Iris pigment epithelial cell (primary cell): ENCODE measurements at regions not wholly inside any gene's neighbourhood (a gene's known extent, or its start where the extent isn't known, plus 50 kb on each side); places are given as distances from the start of the nearest gene placed in this dataset.
A peak's percentile ranks its signal among the peaks of the same experiment; 100 is the strongest.

Experiments used
- DNase-seq: peaks from one replicate; pipeline ENCODE4 v3.0.0-alpha.2; 2011; ENCODE audit warnings: low read depth

GRCh38 chr12:75599061-75599460 is 87.7 kb upstream of the KRR1 start:
- no peak for DNase-seq

GRCh38 chr12:75596406-75596805 is 85.0 kb upstream of the KRR1 start:
- DNase-seq = no peak

- no peak for DNase-seq
Observed at GRCh38 chr12:75592638-75593335, 81.4 kb upstream of the KRR1 start.

- no peak for DNase-seq
Observed at GRCh38 chr12:75592086-75592485, 80.7 kb upstream of the KRR1 start.

- DNase-seq = peak; percentile 22
Observed at GRCh38 chr12:75591628-75592027, 80.2 kb upstream of the KRR1 start.

GRCh38 chr12:75589801-75590200 is 78.4 kb upstream of the KRR1 start:
- DNase-seq = no peak

- peak; percentile 34 for DNase-seq
Observed at GRCh38 chr12:75587340-75588106, 76.1 kb upstream of the KRR1 start.

GRCh38 chr12:75585330-75585729 is 73.9 kb upstream of the KRR1 start:
- peak; percentile 85 for DNase-seq

GRCh38 chr12:75583355-75583754 is 71.9 kb upstream of the KRR1 start:
- no peak for DNase-seq

- DNase-seq = no peak
Observed at GRCh38 chr12:75581515-75581914, 70.1 kb upstream of the KRR1 start.

GRCh38 chr12:75579552-75579951 is 68.1 kb upstream of the KRR1 start:
- no peak for DNase-seq

GRCh38 chr12:75578546-75578945 is 67.1 kb upstream of the KRR1 start:
- no peak for DNase-seq

GRCh38 chr12:75577812-75578211 is 66.4 kb upstream of the KRR1 start:
- DNase-seq = no peak

GRCh38 chr12:75571656-75572205 is 60.3 kb upstream of the KRR1 start:
- DNase-seq = no peak

GRCh38 chr12:75571204-75571603 is 59.8 kb upstream of the KRR1 start:
- no peak for DNase-seq

GRCh38 chr12:75568801-75569200 is 57.4 kb upstream of the KRR1 start:
- no peak for DNase-seq

- peak; percentile 24 for DNase-seq
Observed at GRCh38 chr12:75568393-75568792, 57.0 kb upstream of the KRR1 start.

GRCh38 chr12:75565795-75566194 is 54.4 kb upstream of the KRR1 start:
- no peak for DNase-seq

- DNase-seq = no peak
Observed at GRCh38 chr12:75564852-75565251, 53.4 kb upstream of the KRR1 start.

GRCh38 chr12:75564398-75564797 is 53.0 kb upstream of the KRR1 start:
- no peak for DNase-seq

- no peak for DNase-seq
Observed at GRCh38 chr12:75563351-75563750, 51.9 kb upstream of the KRR1 start.

GRCh38 chr12:75561921-75562320 is 50.5 kb upstream of the KRR1 start:
- DNase-seq = peak; percentile 17
